Activated naive CD4-positive, alpha-beta T cell treated with anti-CD3 and anti-CD28 coated beads, Interleukin-2, amount 10 ng/mL, durations not matched to agents 7 days and 5 days (primary cell): ENCODE measurements at regions not wholly inside any gene's neighbourhood (a gene's known extent, or its start where the extent isn't known, plus 50 kb on each side); places are given as distances from the start of the nearest gene placed in this dataset.
"Not testable (repeated sequence)": the region's sequence is repeated elsewhere in the genome, so short reads cannot be mapped to it uniquely, and the experiment has no call there.

Source experiments
- CTCF ChIA-PET: fragments of 350-600 bp; sonication (Branson Sonifier 250); formaldehyde crosslinking; loops from one replicate; lab custom pipeline; 2021; ENCODE audit warnings: antibody characterized with exemption; lab: Charles Lee
- DNase-seq: peaks from one replicate; pipeline ENCODE4 v3.0.0-alpha.2; 2020
- H3K27ac Mint-ChIP-seq: one replicate; pipeline ENCODE4 v1.8.0; 2021; ENCODE audit warnings: mild to moderate bottlenecking, moderate library complexity, mixed read lengths
- H3K27me3 Mint-ChIP-seq: one replicate; pipeline ENCODE4 v1.8.0; 2021; ENCODE audit warnings: mild to moderate bottlenecking, mixed read lengths
- H3K36me3 Mint-ChIP-seq: one replicate; pipeline ENCODE4 v1.8.0; 2021; ENCODE audit warnings: mixed read lengths
- H3K4me1 Mint-ChIP-seq: one replicate; pipeline ENCODE4 v1.8.0; 2021; ENCODE audit warnings: mixed read lengths
- H3K4me3 Mint-ChIP-seq: one replicate; pipeline ENCODE4 v1.8.0; 2021; ENCODE audit warnings: mild to moderate bottlenecking, moderate library complexity, mixed read lengths
- H3K9me3 Mint-ChIP-seq: one replicate; pipeline ENCODE4 v1.8.0; 2021; ENCODE audit warnings: mixed read lengths

DNA sequence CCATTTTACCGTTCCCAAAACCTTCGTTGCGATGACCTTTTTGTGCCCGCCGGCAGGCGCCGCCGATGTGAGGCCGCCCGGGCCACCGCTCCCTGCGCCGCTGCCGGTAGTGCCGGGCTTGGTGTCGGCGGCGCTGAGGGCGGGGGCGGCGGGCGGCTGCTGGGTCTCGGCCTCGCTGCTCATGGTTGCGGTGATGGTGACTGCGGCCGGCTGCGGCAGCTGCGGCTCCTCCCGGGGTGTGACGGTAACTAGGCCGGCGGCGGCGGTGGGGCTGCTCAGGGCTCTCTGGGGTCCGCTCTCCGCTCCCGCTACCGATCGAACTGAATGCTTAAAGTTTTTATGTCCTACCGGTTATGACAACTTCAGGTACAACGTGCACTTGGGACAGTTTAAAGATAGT is 472.6 kb upstream of the CCDC196 start:
- H3K36me3 Mint-ChIP-seq, H3K4me3 Mint-ChIP-seq, H3K4me1 Mint-ChIP-seq, DNase-seq, CTCF ChIA-PET, H3K9me3 Mint-ChIP-seq, H3K27ac Mint-ChIP-seq: not testable (repeated sequence)
- H3K27me3 Mint-ChIP-seq = peaks cover 18% of the 10 kb centered on the region

DNA sequence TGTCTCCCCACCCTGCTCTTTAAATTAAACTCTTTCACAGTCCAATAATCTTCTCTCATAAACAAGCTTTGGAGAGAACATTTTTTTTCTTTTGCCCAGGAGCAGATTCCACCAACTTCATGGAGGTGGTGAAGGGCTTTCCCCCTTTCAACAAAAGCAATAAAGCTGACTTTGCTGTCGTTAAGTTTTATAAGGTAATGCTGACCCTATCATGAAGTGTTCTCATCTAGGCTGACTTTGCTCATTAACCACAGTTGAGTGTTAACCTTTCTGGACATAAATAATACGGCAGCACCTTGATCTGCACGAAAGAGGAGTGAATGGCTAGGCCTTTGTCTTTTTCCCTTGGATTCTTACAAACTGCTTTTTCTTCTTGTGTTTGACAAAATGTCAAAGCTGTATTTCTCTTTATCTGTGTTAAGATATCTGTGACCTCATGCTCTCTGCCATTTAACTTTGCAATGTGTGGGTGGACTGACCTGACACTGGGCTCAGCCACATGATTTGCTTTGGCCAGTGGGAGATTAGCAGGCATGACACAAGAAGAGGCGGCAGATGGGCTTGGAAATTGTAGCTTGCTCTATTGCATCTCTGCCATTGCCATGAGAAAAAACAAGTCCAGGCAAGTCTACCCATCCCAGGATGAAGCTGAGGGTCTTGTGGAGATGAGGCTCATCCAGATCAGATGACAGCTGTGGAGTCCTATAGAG is 470.9 kb upstream of the CCDC196 start:
- Mint-ChIP-seq H3K27me3 (peaks cover 11% of the 10 kb centered on the region), H3K4me1 (no peaks in the 10 kb centered on the region), H3K27ac (no peak overlapping the region), H3K9me3 (peaks cover 2% of the 10 kb centered on the region), H3K36me3 (no peaks in the 10 kb centered on the region), H3K4me3 (no peak overlapping the region)
- DNase-seq = no peak
- CTCF ChIA-PET = no interaction called here

DNA sequence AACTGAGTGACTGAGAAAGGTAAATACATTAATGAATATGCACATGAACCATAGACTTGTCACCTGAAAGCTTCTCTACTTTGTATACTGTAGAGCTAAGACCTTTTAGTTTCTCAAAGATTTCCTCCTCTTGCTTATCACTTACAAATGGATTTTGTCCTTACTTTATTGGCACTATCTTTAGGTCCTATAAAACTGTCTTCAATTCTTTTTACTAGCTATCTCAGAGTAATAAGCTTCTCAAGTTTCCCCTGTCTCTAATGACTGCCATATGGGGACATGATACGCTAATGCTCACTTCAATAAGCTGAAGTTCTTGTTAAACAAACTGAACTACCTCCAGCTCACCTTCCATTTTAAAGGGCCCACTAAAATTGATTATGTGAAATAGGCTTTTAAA is 468.2 kb upstream of the CCDC196 start:
- Mint-ChIP-seq H3K27me3 (peaks cover 11% of the 10 kb centered on the region), H3K36me3 (no peaks in the 10 kb centered on the region), H3K9me3 (peaks cover under 1% of the 10 kb centered on the region), H3K4me1 (no peaks in the 10 kb centered on the region), H3K27ac (no peak overlapping the region), H3K4me3 (no peak overlapping the region)
- CTCF ChIA-PET = interaction anchor here (2.8 kb wide), 1 partner anchor 57 kb away, joined by 6 read pairs; no protein-coding TSS in a partner anchor
- no peak for DNase-seq

DNA sequence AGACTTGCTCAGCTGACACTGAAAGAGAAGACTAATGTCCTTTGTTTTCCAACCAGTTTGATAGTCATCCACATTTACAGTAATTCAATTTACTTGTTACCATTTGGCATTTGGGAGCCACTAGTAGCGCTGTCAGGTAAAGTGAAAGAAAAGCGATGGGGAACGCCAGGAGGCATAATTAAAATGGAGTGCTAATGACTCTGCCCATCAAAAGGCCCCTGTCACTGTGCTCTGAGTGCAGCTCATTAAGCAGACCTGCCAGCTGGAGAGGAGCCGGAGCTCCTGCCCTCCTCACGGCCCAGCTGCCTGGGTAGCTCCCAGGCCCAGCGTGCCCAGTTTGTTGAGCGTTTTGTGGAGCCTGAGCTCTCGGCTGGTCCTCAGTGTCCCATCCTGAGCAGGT is 463.6 kb upstream of the CCDC196 start:
- Mint-ChIP-seq H3K9me3 (peaks cover 2% of the 10 kb centered on the region), H3K36me3 (no peaks in the 10 kb centered on the region), H3K4me1 (no peaks in the 10 kb centered on the region), H3K27ac (no peak overlapping the region), H3K27me3 (peaks cover 9% of the 10 kb centered on the region), H3K4me3 (no peak overlapping the region)
- no peak for DNase-seq
- CTCF ChIA-PET = no interaction called here

DNA sequence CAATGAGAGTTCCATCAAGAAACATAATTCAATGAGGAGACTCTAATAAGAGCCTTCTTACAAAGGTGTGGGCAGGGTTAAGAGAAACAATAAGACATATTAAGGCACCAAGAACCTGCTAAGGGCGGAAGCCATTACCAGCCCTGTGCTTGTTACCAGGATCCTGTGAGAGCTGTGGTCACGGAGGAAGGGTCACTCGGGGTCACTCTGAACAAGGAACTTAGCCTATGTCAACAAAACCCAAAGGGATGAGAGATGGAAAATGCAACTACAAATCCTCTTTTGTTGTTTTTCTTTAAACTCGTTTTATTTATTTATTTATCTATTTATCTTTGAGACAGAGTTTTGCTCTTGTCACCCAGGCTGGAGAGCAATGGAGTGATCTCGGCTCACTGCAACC is 460.4 kb upstream of the CCDC196 start:
- Mint-ChIP-seq H3K4me3 (no peak overlapping the region), H3K36me3 (no peaks in the 10 kb centered on the region), H3K27ac (no peak overlapping the region), H3K9me3 (peaks cover 9% of the 10 kb centered on the region), H3K27me3 (peaks cover 5% of the 10 kb centered on the region), H3K4me1 (no peaks in the 10 kb centered on the region)
- CTCF ChIA-PET = no interaction called here
- no peak for DNase-seq

DNA sequence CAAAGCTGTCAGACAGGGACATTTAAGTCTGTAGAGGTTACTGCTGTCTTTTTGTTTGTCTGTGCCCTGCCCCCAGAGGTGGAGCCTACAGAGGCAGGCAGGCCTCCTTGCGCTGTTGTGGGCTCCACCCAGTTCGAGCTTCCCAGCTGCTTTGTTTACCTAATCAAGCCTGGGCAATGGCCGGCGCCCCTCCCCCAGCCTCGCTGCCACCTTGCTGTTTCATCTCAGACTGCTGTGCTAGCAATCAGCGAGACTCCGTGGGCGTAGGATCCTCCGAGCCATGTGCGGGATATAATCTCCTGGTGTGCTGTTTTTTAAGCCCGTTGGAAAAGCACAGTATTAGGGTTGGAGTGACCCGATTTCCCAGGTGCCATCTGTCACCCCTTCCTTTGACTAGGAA is 454.2 kb upstream of the CCDC196 start:
- H3K9me3 Mint-ChIP-seq = peaks cover 23% of the 10 kb centered on the region
- H3K27me3 Mint-ChIP-seq = peaks cover 26% of the 10 kb centered on the region

DNA sequence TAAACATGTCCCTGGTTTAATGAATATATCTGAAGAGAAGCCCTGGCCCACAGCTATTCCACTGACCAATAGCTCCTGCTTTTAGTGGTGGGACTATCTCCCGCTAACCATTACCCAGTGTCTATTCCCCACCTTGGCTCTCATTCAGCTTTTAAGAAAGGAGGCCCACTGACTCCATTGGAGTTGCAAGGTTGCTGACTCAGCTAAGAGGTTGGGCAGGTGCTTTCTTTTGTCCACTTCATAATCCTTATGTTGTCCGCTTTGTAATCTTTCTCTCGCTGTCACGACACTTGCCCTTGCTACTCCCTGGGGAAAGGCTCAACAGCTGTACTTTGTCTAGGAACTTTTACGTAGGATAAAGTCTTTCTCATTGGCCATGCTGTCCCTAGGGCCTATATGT is 453.4 kb upstream of the CCDC196 start:
- H3K9me3 Mint-ChIP-seq = peaks cover 23% of the 10 kb centered on the region
- peaks cover 26% of the 10 kb centered on the region for H3K27me3 Mint-ChIP-seq

More for the DNA sequence above, 454.2 kb upstream of the CCDC196 start:
- H3K27ac Mint-ChIP-seq, DNase-seq, CTCF ChIA-PET, H3K36me3 Mint-ChIP-seq, H3K4me3 Mint-ChIP-seq, H3K4me1 Mint-ChIP-seq: not testable (repeated sequence)

DNA sequence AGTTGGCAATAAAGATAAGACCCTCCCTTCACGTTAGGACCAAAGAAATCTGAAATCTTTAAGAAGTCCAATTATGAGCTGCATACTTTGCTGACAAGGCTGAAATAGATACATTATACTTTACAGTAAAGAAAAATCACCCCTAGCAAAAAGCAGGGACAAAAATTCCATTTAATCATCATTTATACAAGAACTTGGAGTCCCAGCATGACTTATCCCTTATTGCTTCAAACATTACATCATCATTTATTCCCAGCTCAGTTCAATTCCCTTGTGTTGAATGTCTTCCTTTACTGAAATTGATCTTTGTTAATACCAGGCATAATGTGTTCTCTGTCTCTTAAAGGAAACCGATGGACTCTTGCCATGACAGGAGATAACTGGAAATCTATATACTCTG is 449.6 kb upstream of the CCDC196 start:
- H3K36me3 Mint-ChIP-seq = no peaks in the 10 kb centered on the region
- H3K4me3 Mint-ChIP-seq = no peak overlapping the region
- no peaks in the 10 kb centered on the region for H3K4me1 Mint-ChIP-seq
- peaks cover 28% of the 10 kb centered on the region for H3K27me3 Mint-ChIP-seq
- peaks cover 10% of the 10 kb centered on the region for H3K9me3 Mint-ChIP-seq
- no peak for DNase-seq
- CTCF ChIA-PET = no interaction called here
- no peak overlapping the region for H3K27ac Mint-ChIP-seq

More for the DNA sequence above, 453.4 kb upstream of the CCDC196 start:
- Mint-ChIP-seq H3K36me3 (no peaks in the 10 kb centered on the region), H3K4me1 (no peaks in the 10 kb centered on the region), H3K27ac (no peak overlapping the region), H3K4me3 (no peak overlapping the region)
- DNase-seq = no peak
- CTCF ChIA-PET = no interaction called here

DNA sequence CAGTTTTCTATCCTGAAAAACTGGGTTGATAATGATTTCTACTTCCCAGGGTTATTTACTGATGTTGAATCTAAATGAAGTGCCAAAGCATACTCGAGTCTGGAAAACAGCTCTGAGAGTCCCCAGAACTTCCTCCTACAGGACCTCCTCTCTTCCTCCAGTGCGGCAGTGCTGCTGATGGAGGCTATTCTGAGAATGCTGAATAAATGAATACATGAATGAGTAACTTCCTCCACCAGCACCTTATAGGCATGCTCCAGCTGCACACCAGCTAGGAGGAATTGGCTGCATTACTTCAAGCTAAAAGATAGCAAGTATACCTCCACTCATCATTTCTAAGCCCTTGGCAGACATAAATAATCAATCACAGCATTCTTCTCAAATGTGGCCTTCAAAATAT is 448.8 kb upstream of the CCDC196 start:
- Mint-ChIP-seq H3K9me3 (peaks cover 7% of the 10 kb centered on the region), H3K36me3 (no peaks in the 10 kb centered on the region), H3K27me3 (peaks cover 20% of the 10 kb centered on the region), H3K4me1 (no peaks in the 10 kb centered on the region), H3K4me3 (no peak overlapping the region), H3K27ac (no peak overlapping the region)
- DNase-seq = no peak
- CTCF ChIA-PET = no interaction called here

DNA sequence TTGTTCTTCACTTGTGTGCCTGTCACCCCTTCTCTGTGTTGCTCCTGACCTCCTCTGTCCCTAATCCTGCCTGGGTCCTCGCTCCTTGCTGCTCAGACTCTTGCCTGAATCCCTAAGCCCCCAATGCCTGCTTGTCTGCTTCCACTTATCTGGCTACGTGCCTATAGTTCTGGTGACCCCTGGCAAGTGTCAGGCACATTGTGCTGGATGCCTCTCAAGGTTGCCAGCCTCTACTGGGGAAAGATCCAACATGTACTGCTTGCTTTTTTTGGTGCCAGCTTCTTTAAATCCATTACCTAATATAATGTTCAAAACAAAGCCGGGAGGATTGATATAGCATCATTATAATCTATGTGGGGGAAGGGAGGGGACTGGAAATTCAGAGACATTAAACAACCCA is 448.0 kb upstream of the CCDC196 start:
- Mint-ChIP-seq H3K36me3 (no peaks in the 10 kb centered on the region), H3K27me3 (peaks cover 23% of the 10 kb centered on the region), H3K4me3 (no peak overlapping the region), H3K9me3 (peaks cover 1% of the 10 kb centered on the region), H3K4me1 (no peaks in the 10 kb centered on the region), H3K27ac (no peak overlapping the region)
- no peak for DNase-seq
- CTCF ChIA-PET = no interaction called here

DNA sequence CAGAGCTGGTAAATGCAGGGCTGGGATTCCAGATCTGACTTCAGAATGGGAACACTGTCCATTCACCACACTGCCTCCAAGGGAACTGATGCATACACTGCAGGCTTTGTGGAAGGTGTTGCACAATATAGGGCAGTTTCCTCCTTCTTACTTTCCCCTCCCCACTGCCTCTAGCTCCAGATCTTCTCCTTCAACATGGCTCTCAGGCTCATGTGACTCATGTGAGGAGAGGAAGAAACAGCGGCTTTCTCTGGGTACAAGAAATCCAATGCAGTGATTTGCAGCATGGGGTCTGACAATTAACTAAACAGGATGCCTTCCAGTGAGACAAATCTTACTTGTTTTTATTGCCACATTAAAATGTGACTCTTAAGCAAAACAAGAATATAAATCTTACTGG is 447.6 kb upstream of the CCDC196 start:
- no peaks in the 10 kb centered on the region for H3K36me3 Mint-ChIP-seq
- peaks cover 1% of the 10 kb centered on the region for H3K9me3 Mint-ChIP-seq
- CTCF ChIA-PET = no interaction called here
- no peak overlapping the region for H3K4me3 Mint-ChIP-seq
- no peak overlapping the region for H3K27ac Mint-ChIP-seq
- no peaks in the 10 kb centered on the region for H3K4me1 Mint-ChIP-seq
- H3K27me3 Mint-ChIP-seq = peaks cover 24% of the 10 kb centered on the region
- no peak for DNase-seq

DNA sequence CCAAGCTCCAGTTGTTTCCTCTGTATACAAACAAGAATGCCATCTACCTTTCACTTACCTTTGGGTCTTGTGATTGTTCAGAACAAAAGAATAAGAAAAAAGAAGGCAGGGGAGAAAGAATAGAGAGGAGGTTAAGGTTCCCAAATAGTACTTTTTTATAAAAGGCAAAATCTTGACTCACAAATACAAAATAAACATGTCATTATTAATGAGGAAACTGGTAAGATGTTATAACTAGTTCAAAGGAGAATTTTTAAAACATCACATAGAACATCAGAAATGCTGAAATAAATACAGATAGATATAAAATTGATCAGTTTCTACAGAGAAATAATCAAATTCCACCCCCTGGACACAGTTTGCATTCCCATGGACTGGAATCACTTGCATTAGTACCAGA is 446.7 kb upstream of the CCDC196 start:
- H3K36me3 Mint-ChIP-seq = no peaks in the 10 kb centered on the region
- H3K4me3 Mint-ChIP-seq = no peak overlapping the region
- CTCF ChIA-PET = no interaction called here
- H3K27ac Mint-ChIP-seq = no peak overlapping the region
- no peak for DNase-seq
- no peaks in the 10 kb centered on the region for H3K9me3 Mint-ChIP-seq
- H3K27me3 Mint-ChIP-seq = peaks cover 16% of the 10 kb centered on the region
- no peaks in the 10 kb centered on the region for H3K4me1 Mint-ChIP-seq

DNA sequence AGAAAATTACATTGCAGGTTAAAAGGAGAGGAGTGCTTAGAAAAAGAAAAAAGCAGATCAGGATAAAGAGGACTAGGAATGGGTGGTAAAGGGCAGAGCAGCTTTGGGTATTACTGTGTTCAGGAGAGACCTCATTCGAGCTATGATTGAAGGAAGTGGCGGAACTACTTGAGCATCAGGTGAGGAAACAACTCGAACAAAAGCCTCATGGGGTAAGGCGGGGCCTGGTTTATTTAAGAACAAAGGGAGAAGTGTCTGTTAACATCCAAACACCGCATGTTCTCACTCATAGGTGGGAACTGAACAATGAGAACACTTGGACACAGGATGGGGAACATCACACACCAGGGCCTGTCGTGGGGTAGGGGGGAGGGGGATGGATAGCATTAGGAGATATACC is 444.6 kb upstream of the CCDC196 start:
- CTCF ChIA-PET = no interaction called here
- Mint-ChIP-seq H3K36me3 (no peaks in the 10 kb centered on the region), H3K27me3 (peaks cover 18% of the 10 kb centered on the region), H3K4me3 (no peak overlapping the region), H3K27ac (no peak overlapping the region), H3K4me1 (no peaks in the 10 kb centered on the region), H3K9me3 (no peaks in the 10 kb centered on the region)
- no peak for DNase-seq

DNA sequence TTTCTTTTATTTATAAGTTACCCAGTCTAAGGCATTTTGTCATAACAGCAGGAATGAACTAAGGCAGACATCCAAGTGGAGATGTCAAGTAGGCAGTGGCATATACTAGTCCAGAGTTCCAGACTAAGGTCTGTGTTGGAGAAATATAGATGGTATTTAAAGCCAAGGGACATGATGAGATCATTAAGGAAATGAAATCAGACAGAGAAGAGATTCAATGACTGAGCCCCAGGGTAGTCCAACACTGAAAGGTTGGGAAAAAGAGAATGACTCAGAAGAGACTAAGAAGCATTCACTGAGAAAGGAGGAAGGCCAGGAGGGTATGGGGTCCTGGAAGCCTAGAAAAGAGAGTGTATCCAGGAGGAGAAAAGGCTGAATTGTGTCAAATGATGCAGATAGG is 442.2 kb upstream of the CCDC196 start:
- peaks cover 31% of the 10 kb centered on the region for H3K27me3 Mint-ChIP-seq
- H3K4me3 Mint-ChIP-seq = no peak overlapping the region
- H3K9me3 Mint-ChIP-seq = no peaks in the 10 kb centered on the region
- H3K36me3 Mint-ChIP-seq = no peaks in the 10 kb centered on the region
- DNase-seq = no peak
- no peaks in the 10 kb centered on the region for H3K4me1 Mint-ChIP-seq
- CTCF ChIA-PET = no interaction called here
- H3K27ac Mint-ChIP-seq = no peak overlapping the region

DNA sequence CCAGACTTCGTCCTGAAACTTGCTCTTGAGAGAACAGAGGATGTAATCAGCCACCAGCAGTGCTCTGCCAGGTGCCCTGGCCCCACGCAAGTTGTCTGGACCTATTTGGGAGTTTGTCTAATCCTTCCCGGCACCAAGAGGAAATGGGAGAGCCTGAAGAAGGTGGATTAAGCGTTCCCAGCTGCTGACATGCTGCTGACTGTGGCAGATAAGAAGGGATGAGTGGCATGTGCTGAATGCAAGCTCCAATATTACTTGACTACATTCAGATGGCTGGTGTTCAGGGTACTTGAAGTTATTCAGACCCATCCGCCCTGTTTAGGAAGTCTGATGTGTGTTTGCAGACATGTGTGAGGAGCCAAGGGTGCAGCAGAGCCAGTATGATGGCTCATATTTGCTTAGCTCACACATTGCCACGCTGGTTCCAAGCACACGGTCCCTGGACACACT is 440.6 kb upstream of the CCDC196 start:
- Mint-ChIP-seq H3K9me3 (no peaks in the 10 kb centered on the region), H3K36me3 (no peaks in the 10 kb centered on the region), H3K4me3 (no peak overlapping the region), H3K27me3 (peaks cover 34% of the 10 kb centered on the region), H3K27ac (no peak overlapping the region), H3K4me1 (no peaks in the 10 kb centered on the region)
- no peak for DNase-seq
- CTCF ChIA-PET = interaction anchor here (1.5 kb wide), 1 partner anchor 10 kb away, joined by 3 read pairs; no protein-coding TSS in a partner anchor
